ENCODE measurements at regions not wholly inside any gene's neighbourhood (a gene's known extent, or its start where the extent isn't known, plus 50 kb on each side); places are given as distances from the start of the nearest gene placed in this dataset.

DNA sequence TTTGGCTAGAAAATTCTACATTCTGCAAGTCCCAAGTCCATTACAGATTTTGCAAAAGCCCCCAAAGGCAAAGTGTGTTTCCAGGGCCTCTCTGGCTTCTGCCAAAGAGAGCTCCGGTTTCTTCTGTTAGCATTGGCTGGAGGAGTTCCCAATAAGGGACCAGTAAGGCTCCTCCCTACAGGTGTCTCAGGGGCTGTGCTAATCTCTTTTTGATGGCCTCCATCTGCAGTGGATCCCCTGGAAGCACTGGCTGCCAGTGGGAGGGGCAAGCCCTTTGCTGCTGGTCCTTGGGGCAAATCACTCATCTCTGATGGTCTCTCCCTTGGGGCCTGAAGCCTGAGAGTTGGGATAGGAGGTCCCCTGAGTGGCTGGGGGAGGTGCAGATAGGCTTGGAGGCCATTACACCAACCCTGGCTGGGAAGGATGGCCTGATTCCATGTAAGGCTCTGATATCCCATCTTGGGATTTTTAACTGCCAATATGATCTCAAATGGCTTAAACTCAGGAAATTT is 89.1 kb upstream of the USP24 start:
- 75% methylated on average over 1 of the region's 1 CpG for WGBS (ENCODE audit: insufficient coverage)
- H3K79me2 ChIP-seq (ENCODE audit: insufficient read depth, low read length), result no peaks in the 10 kb centered on the region
- no peaks in the 10 kb centered on the region for H4K20me1 ChIP-seq (ENCODE audit: insufficient read depth, low read length)
- no peak overlapping the region for H3K27ac Mint-ChIP-seq
- no peaks in the 10 kb centered on the region for H3K4me1 Mint-ChIP-seq
- TF ChIP-seq, protein P1, sequence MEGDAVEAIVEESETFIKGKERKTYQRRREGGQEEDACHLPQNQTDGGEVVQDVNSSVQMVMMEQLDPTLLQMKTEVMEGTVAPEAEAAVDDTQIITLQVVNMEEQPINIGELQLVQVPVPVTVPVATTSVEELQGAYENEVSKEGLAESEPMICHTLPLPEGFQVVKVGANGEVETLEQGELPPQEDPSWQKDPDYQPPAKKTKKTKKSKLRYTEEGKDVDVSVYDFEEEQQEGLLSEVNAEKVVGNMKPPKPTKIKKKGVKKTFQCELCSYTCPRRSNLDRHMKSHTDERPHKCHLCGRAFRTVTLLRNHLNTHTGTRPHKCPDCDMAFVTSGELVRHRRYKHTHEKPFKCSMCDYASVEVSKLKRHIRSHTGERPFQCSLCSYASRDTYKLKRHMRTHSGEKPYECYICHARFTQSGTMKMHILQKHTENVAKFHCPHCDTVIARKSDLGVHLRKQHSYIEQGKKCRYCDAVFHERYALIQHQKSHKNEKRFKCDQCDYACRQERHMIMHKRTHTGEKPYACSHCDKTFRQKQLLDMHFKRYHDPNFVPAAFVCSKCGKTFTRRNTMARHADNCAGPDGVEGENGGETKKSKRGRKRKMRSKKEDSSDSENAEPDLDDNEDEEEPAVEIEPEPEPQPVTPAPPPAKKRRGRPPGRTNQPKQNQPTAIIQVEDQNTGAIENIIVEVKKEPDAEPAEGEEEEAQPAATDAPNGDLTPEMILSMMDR (IDR thresholded peaks at IDR 0.05), result no peak
- H3K4me1 ChIP-seq (ENCODE audit: control insufficient read depth in 1 of 2, insufficient read depth in 2 of 2, low read length in 2 of 2), result no peaks in the 10 kb centered on the region
- H3K4me3 ChIP-seq (replicated peaks in 1 of 3; ENCODE audit: low read depth in 2 of 3, low read length in 3 of 3), result no peak overlapping the region
- no peaks in the 10 kb centered on the region for H3K9me3 Mint-ChIP-seq
- H3K4me2 ChIP-seq (replicated peaks; ENCODE audit: extremely low read depth, low read length, poor library complexity, severe bottlenecking), result no peak overlapping the region
- intact Hi-C loops (cut with micrococcal nuclease), result no loop called here
- no peak overlapping the region for H3K27ac ChIP-seq (ENCODE audit: low read depth in 1 of 2, low read length in 2 of 2)
- no peaks in the 10 kb centered on the region for H3K36me3 Mint-ChIP-seq
- H3K9ac ChIP-seq (ENCODE audit: insufficient read depth, low read length, poor library complexity, severe bottlenecking), result no peak overlapping the region
- H3K27me3 ChIP-seq (ENCODE audit: control insufficient read depth in 2 of 2, insufficient read depth in 2 of 2, low read length in 2 of 2), result peaks cover 2 to 3% of the 10 kb centered on the region in 2 donors
- H2AFZ ChIP-seq (ENCODE audit: insufficient read depth, low read depth, low read length, poor library complexity, severe bottlenecking), result no peak overlapping the region
- peaks cover 6 to 12% (median 10%) of the 10 kb centered on the region in 3 donors for H3K27me3 Mint-ChIP-seq (ENCODE audit: low read depth in 3 of 3)
- no peak overlapping the region for H3K4me3 Mint-ChIP-seq
- DNase-seq, result no peak
- no peaks in the 10 kb centered on the region for H3K9me3 ChIP-seq (replicated peaks in 1 of 2; ENCODE audit: control insufficient read depth in 1 of 2, insufficient read depth in 1 of 2, low read length in 2 of 2)
- H3K36me3 ChIP-seq (replicated peaks in 1 of 2; ENCODE audit: control insufficient read depth in 1 of 2, insufficient read depth in 2 of 2, low read length in 2 of 2), result no peaks in the 10 kb centered on the region

GRCh38 chr1:55302972-55303371 is 87.8 kb upstream of the USP24 start:
- no peaks in the 10 kb centered on the region for H3K9me3 ChIP-seq (replicated peaks in 1 of 2; ENCODE audit: control insufficient read depth in 1 of 2, insufficient read depth in 1 of 2, low read length in 2 of 2)
- 100% methylated on average over 2 of the region's 2 CpGs for WGBS (ENCODE audit: insufficient coverage)
- TF ChIP-seq, protein P1 (IDR thresholded peaks at IDR 0.05), result no peak
- no peak for DNase-seq
- no peaks in the 10 kb centered on the region for H3K36me3 ChIP-seq (replicated peaks in 1 of 2; ENCODE audit: control insufficient read depth in 1 of 2, insufficient read depth in 2 of 2, low read length in 2 of 2)
- H3K4me3 ChIP-seq (replicated peaks in 1 of 3; ENCODE audit: low read depth in 2 of 3, low read length in 3 of 3), result no peak overlapping the region
- no peaks in the 10 kb centered on the region for H4K20me1 ChIP-seq (ENCODE audit: insufficient read depth, low read length)
- H3K27me3 Mint-ChIP-seq (ENCODE audit: low read depth in 3 of 3), result peaks cover 6 to 11% (median 8%) of the 10 kb centered on the region in 3 donors
- no peak overlapping the region for H3K4me2 ChIP-seq (replicated peaks; ENCODE audit: extremely low read depth, low read length, poor library complexity, severe bottlenecking)
- no peak overlapping the region for H2AFZ ChIP-seq (ENCODE audit: insufficient read depth, low read depth, low read length, poor library complexity, severe bottlenecking)
- no peaks in the 10 kb centered on the region for H3K4me1 Mint-ChIP-seq
- peaks cover 2 to 3% of the 10 kb centered on the region in 2 donors for H3K27me3 ChIP-seq (ENCODE audit: control insufficient read depth in 2 of 2, insufficient read depth in 2 of 2, low read length in 2 of 2)
- no peak overlapping the region for H3K9ac ChIP-seq (ENCODE audit: insufficient read depth, low read length, poor library complexity, severe bottlenecking)
- intact Hi-C loops (cut with micrococcal nuclease), result no loop called here
- no peaks in the 10 kb centered on the region for H3K4me1 ChIP-seq (ENCODE audit: control insufficient read depth in 1 of 2, insufficient read depth in 2 of 2, low read length in 2 of 2)
- no peak overlapping the region for H3K27ac ChIP-seq (ENCODE audit: low read depth in 1 of 2, low read length in 2 of 2)
- H3K4me3 Mint-ChIP-seq, result no peak overlapping the region
- no peaks in the 10 kb centered on the region for H3K79me2 ChIP-seq (ENCODE audit: insufficient read depth, low read length)
- no peaks in the 10 kb centered on the region for H3K9me3 Mint-ChIP-seq
- no peak overlapping the region for H3K27ac Mint-ChIP-seq
- H3K36me3 Mint-ChIP-seq, result no peaks in the 10 kb centered on the region

Data from CD14-positive monocyte (primary cell).